GM06990 (cell line): ENCODE measurements at regions not wholly inside any gene's neighbourhood (a gene's known extent, or its start where the extent isn't known, plus 50 kb on each side); places are given as distances from the start of the nearest gene placed in this dataset.

Experiments used
- DNase-seq: peaks from one replicate; pipeline ENCODE4 v3.0.0-alpha.2; 2011; ENCODE audit not compliant: insufficient read length; ENCODE audit errors: extremely low read depth
- H3K27me3 ChIP-seq: replicated peaks from 2 replicates; pipeline ENCODE4 v1.6.0; 2011; ENCODE audit warnings: low read length; ENCODE audit not compliant: control insufficient read depth, insufficient read depth
- H3K36me3 ChIP-seq: 2 replicates; pipeline ENCODE4 v1.5.1; 2011; ENCODE audit warnings: low read length; ENCODE audit not compliant: control insufficient read depth, insufficient read depth
- H3K4me3 ChIP-seq: replicated peaks from 2 replicates; pipeline ENCODE4 v1.5.1; 2011; ENCODE audit warnings: low read depth, mild to moderate bottlenecking, control low read depth, low read length
- CTCF ChIP-seq: IDR thresholded peaks from 2 replicates; pipeline ENCODE4 v1.5.1; 2011; ENCODE audit warnings: low read length, control low read depth, mild to moderate bottlenecking, inconsistent platforms; ENCODE audit not compliant: insufficient read depth, poor library complexity, severe bottlenecking

GRCh38 chr7:26965724-26966123 is 101.3 kb upstream of the SKAP2 start:
- Histone ChIP-seq H3K36me3 (no peaks in the 10 kb centered on the region), H3K27me3 (no peaks in the 10 kb centered on the region), H3K4me3 (no peak overlapping the region)
- no peak for DNase-seq
- TF ChIP-seq CTCF, result no peak

- Histone ChIP-seq H3K36me3 (no peaks in the 10 kb centered on the region), H3K27me3 (no peaks in the 10 kb centered on the region), H3K4me3 (no peak overlapping the region)
- no peak for TF ChIP-seq CTCF
- DNase-seq, result no peak
Observed at GRCh38 chr7:26964156-26964808, 99.9 kb upstream of the SKAP2 start.

- H3K4me3 ChIP-seq, result no peak overlapping the region
- no peaks in the 10 kb centered on the region; the same call in 1 of the 2 replicates for H3K27me3 ChIP-seq
- H3K36me3 ChIP-seq, result no peaks in the 10 kb centered on the region
- DNase-seq, result no peak
- no peak for TF ChIP-seq CTCF
Observed at GRCh38 chr7:26959290-26959689, 94.9 kb upstream of the SKAP2 start.

GRCh38 chr7:26958834-26959233 is 94.4 kb upstream of the SKAP2 start:
- no peak for DNase-seq
- Histone ChIP-seq H3K4me3 (no peak overlapping the region), H3K36me3 (no peaks in the 10 kb centered on the region), H3K27me3 (no peaks in the 10 kb centered on the region; the same call in 1 of the 2 replicates)
- TF ChIP-seq CTCF, result no peak

- DNase-seq, result no peak
- no peak for TF ChIP-seq CTCF
- Histone ChIP-seq H3K36me3 (no peaks in the 10 kb centered on the region), H3K4me3 (no peak overlapping the region), H3K27me3 (no peaks in the 10 kb centered on the region; the same call in 1 of the 2 replicates)
Observed at GRCh38 chr7:26955516-26955915, 91.1 kb upstream of the SKAP2 start.

- H3K36me3 ChIP-seq, result no peaks in the 10 kb centered on the region
- no peak for TF ChIP-seq CTCF
- no peaks in the 10 kb centered on the region; the same call in 1 of the 2 replicates for H3K27me3 ChIP-seq
- no peak overlapping the region for H3K4me3 ChIP-seq
- no peak for DNase-seq
Observed at GRCh38 chr7:26954951-26955350, 90.6 kb upstream of the SKAP2 start.
